ENCODE measurements at regions not wholly inside any gene's neighbourhood (a gene's known extent, or its start where the extent isn't known, plus 50 kb on each side); places are given as distances from the start of the nearest gene placed in this dataset.

DNA sequence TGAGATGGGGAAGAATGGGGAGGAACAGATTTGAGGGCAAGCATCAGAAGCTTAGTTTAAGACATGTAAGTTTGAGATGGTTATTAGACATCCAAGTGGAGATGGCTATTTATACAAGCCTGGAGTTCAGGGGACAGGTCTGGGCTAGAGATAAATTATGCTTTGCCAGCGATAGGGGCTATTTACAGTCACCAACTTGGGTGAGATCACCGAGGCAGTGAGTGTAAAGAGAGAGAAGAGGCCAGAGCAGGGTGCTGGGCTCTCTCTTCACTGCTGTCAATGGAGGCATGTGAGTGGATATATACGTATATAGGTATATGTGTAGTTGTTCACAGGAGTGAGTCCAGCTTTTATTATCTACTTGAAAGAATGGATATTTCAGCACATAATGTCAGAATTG is 81.0 kb downstream of the QPCT start:
- no peak for DNase-seq (ENCODE audit: low read depth)

DNA sequence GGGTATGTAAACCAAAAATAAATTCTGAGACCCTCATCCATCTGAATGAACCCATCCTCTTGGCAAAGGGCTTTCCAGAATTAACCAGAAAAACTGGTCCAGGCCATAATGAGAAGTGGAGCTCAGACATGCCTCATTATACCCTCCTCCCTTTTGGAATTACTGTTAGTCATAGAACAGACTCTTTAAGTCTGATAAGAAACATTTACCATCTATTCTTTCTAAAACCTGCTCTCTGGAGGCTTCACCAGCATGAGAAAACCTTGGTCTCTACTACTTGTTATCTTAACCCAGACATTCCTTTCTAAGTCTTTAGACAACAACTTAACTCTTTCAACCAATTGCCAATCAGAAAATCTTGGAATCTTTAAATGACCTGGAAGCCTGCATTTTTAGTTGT is 82.8 kb downstream of the QPCT start:
- no peak for DNase-seq (ENCODE audit: low read depth)

DNA sequence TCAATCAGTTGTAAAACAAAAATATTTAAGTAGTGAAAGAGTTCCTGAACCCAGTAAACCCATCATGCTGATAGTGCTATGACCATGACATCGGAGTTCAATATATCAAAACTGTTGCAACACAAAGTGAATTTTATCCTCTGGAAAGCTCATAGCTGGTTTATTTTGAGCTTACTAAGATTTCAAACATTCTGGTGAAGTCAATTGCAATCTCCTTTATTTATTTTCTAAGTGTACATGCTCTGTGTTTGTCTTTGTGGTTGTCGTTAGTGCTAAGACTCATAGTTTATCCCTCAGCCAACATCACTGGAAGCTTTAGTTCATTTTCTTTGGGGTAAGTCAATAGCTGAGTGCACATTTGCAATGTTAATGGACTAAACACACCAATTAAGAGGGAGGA is 91.9 kb downstream of the QPCT start:
- DNase-seq (ENCODE audit: low read depth): peak; percentile 77

GRCh38 chr2:37439131-37439642 is 94.8 kb downstream of the QPCT start:
- DNase-seq (ENCODE audit: low read depth): no peak

- no peak for DNase-seq (ENCODE audit: low read depth)
Measured at GRCh38 chr2:37441055-37441454, 96.6 kb downstream of the QPCT start.

DNA sequence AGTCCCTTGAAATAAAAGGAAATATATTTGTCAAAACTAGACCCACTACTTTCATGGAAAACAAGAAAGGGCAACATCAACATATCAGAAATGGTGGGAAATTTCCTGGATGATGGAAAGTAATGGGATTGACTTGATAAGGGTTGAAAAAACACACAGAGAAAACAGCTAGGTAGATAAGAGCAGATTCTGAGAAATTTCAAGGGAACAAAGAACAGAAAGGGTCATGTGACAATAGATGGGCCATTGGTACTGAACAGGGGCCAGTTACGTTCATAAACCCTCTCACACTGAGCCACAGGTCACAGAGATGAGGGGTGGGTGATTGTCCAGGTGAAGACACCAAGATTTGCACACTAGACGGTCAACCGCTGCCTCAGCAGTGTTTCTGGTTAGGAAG is 98.7 kb downstream of the QPCT start:
- no peak for DNase-seq (ENCODE audit: low read depth)

GRCh38 chr2:37447446-37447845 is 103.0 kb downstream of the QPCT start:
- DNase-seq (ENCODE audit: low read depth): no peak

DNA sequence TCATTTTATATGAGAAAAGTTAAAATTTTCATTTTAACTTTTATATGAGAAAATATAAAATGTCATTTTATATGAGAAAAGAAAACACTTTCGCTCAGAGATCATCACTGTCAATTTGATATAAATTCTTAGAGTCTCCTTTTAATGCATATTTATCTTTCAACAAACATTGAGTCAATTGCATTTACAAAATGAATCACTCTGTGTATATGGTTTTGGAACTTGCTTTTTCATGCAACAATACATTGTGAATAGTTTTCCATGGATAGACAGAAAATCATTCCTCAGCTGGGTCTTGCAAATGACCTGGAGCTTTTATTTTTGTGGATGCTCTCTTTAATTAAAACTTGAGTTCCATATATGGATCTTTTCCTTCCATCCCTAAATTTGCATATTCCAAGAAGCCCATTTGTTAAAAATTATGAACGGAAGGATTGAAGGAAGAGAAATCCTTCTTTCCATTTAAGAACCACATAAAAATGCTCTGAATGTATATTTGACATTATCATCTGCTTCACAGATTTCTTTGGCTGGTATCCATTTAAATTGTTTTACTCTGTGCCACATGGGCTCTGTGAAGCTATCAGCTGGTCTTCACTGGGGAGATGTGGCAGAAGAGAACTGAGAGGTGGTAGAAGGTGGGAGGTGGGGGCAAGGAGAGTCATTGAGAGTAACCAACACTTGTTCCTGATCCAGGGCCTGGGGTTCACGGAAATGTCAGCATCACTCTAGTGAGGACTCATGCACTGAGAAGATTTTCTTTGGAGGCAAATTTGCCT is 104.1 kb downstream of the QPCT start:
- no peak for DNase-seq (ENCODE audit: low read depth)

GRCh38 chr2:37449761-37450296 is 105.4 kb downstream of the QPCT start:
- peak; percentile 38 for DNase-seq (ENCODE audit: low read depth)

DNA sequence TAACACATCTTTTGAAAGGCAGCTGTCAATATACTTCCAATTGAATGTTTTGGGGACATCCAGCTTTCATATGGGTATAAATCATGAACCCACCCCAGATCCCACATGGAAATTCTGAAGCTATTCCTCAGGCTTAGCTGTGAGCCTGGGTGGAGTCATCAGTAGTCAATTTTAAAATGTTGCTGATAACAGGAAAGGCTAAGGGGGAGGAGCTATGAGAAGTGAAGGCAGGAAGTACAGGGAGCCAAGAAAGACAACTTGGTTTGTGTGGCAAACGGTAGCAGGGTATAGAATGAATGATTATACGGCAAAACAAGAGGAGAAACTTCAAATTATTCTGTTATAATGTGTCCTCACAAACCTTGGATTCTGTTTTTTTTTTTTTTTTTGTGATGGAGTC is 108.6 kb downstream of the QPCT start:
- no peak for DNase-seq (ENCODE audit: low read depth)

- DNase-seq (ENCODE audit: low read depth): peak; percentile 54
Measured at GRCh38 chr2:37454851-37455762, 110.7 kb downstream of the QPCT start.

DNA sequence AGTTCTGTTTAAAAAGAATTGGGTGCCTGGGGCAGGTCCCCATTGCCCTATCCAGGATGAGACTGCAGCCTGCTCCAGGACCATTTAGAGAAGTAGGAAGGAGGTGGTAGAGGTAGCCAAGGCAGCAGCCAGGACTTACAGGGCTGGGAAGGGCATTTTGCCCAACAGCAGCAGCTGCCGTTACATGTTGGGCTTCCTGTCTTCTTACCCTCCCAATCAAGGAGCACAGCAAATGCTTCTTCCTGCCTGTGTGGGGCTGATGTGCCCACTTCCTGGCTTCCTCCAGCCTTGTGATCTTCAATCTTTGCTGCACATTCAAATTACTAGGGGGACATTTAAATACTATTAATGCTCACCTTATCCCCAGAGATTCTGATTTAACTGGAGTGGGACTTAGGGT is 112.0 kb downstream of the QPCT start:
- no peak for DNase-seq (ENCODE audit: low read depth)

- peak; percentile 75 for DNase-seq (ENCODE audit: low read depth)
Measured at GRCh38 chr2:37457401-37457901, 113.0 kb downstream of the QPCT start.

- DNase-seq (ENCODE audit: low read depth): no peak
Measured at GRCh38 chr2:37458133-37458532, 113.7 kb downstream of the QPCT start.

- DNase-seq (ENCODE audit: low read depth): peak; percentile 92
Measured at GRCh38 chr2:37459095-37459981, 114.9 kb downstream of the QPCT start.

DNA sequence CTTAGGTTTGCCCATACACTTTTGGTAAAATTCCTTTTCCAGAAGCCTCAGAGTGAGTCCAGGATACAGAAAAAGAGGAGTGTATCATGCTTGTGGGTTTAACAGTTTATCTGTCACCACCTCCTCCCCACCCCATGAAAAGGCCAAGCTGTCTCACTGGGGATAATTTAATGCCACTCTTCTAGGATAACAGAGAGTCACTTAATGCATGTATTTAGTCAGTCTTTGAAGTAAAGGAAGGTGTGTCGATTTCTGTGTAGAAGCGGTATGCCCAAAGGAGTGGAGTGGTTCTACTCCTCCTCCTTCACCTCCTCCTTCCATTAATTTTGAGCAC is 116.4 kb downstream of the QPCT start:
- DNase-seq (ENCODE audit: low read depth): no peak

DNA sequence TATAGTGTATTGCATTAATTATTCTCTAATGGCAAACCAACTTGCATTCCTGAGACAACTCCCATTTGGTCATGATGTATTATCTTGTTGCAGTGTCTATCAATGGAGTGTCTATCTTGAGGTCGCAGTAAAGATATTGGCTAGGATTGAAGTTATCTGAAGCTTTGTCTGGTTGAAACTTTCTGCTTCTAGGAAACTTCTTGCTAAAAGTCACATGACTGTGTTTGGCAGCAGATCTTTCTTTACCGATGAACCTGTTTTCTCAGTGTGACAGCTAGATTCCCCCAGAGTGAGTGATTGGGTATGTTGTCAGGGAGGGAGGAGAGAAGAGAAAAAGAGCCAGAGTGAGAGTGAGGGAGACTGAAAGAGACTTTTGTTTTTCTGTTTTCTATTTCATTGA is 119.6 kb downstream of the QPCT start:
- no peak for DNase-seq (ENCODE audit: low read depth)

- peak; percentile 21 for DNase-seq (ENCODE audit: low read depth)
Measured at GRCh38 chr2:37466533-37467222, 122.2 kb downstream of the QPCT start.

DNA sequence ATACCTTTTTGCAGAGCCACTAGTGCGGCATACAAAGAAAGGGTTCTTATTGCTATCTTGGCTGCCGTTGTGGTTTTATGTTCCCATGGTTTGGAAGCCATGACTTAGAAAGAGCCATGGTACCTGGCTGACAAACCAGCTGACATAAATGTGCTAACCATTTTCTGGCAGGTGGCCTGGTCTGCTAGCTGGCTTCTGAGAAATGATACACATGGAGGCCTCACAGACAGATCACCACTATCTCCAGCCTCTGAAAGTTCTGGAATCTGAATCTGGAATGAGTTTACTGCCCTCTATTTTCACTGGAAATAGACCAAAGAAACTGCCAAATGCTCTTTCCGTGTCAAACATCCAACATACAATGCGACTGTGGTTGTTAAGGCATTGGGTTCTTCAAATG is 123.7 kb downstream of the QPCT start:
- no peak for DNase-seq (ENCODE audit: low read depth)

- DNase-seq (ENCODE audit: low read depth): no peak
Measured at GRCh38 chr2:37469126-37469525, 124.7 kb downstream of the QPCT start.

DNA sequence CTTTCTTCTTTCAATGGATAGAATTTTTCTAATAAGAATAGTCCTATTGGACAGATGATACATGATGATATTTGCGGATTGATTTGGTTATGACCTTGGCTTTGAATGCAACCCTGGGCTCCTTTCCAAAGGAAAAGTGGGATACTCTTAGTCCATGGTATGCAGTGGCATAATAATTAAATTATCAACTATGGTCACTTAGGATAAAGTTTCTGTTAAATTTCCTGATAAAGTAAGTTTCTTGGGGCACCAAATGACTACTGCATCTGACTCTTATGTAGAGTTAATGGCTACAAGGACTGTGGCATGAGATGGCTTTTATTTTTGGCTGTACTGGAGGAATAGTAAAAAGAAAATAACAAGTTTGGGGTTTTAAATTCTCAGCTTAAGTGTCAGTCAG is 126.7 kb downstream of the QPCT start:
- DNase-seq (ENCODE audit: low read depth): no peak

Measured in iris pigment epithelial cell (primary cell).